Adrenal gland (tissue), 5 donors: ENCODE measurements at regions not wholly inside any gene's neighbourhood (a gene's known extent, or its start where the extent isn't known, plus 50 kb on each side); places are given as distances from the start of the nearest gene placed in this dataset.

ENCODE experiments used
- POLR2A ChIP-seq, 2 donors: fragments of 450-650 bp; IDR thresholded peaks; one replicate each; pipeline ENCODE4 v1.6.1; 2017; ENCODE audit warnings: antibody characterized with exemption in 2 of 2, mild to moderate bottlenecking in 2 of 2, moderate library complexity in 1 of 2
- TF ChIP-seq, protein P1 (sequence below), 6 experiments: fragments of 450-650 bp in 4 of 6; fragments of 200-600 bp in 2 of 6; sonication (generic) in 1 of 6; IDR thresholded peaks; 1 replicate in 5 of 6; 2 replicates in 1 of 6; pipeline versions ENCODE4 v1.5.1 to v1.8.0; 2016 to 2021; ENCODE audit warnings: antibody characterized with exemption in 6 of 6, mild to moderate bottlenecking in 2 of 6, moderate library complexity in 1 of 6
- donor health status: DM: no; HTN: no; CAD: no.

DNA sequence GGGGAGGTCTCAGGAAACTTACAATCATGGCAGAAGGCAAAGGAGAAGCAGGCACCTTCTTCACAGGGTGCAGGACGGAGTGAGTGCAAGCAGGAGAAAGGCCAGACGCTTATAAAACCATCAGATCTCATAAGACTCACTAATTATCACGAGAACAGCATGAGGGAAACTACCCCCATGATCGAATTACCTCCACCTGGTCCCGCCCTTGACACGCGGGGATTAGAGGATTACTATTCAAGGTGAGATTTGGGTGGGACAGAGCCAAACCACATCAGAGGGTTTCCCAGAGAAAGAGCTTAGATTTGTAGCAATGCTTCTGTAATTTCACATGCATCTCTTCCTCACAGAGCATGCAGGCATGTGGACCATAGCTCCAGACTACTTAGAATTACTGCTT, 615.7 kb upstream of the UBE2E2 start:
- no peak for TF ChIP-seq POLR2A (IDR thresholded peaks at IDR 0.05)
- TF ChIP-seq, protein P1, sequence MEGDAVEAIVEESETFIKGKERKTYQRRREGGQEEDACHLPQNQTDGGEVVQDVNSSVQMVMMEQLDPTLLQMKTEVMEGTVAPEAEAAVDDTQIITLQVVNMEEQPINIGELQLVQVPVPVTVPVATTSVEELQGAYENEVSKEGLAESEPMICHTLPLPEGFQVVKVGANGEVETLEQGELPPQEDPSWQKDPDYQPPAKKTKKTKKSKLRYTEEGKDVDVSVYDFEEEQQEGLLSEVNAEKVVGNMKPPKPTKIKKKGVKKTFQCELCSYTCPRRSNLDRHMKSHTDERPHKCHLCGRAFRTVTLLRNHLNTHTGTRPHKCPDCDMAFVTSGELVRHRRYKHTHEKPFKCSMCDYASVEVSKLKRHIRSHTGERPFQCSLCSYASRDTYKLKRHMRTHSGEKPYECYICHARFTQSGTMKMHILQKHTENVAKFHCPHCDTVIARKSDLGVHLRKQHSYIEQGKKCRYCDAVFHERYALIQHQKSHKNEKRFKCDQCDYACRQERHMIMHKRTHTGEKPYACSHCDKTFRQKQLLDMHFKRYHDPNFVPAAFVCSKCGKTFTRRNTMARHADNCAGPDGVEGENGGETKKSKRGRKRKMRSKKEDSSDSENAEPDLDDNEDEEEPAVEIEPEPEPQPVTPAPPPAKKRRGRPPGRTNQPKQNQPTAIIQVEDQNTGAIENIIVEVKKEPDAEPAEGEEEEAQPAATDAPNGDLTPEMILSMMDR (IDR thresholded peaks at IDR 0.05): no peak
